Lung (tissue), 11 donors: ENCODE measurements at regions not wholly inside any gene's neighbourhood (a gene's known extent, or its start where the extent isn't known, plus 50 kb on each side); places are given as distances from the start of the nearest gene placed in this dataset.

ENCODE experiments used
- ATAC-seq: fragments of 200-7000 bp; cut with Tn5 transposase; one replicate; pipeline ENCODE4 v1.9.1; 2020; ENCODE audit warnings: moderate number of reproducible peaks; ENCODE audit not compliant: insufficient read depth, low FRiP score
- DNase-seq, 3 donors: peaks; one replicate each; pipeline ENCODE4 v3.0.0-alpha.2; 2013 to 2017
- H3K27ac ChIP-seq, 2 donors: one replicate each; pipeline ENCODE4 v1.5.1; 2013; ENCODE audit warnings: mild to moderate bottlenecking in 2 of 2, moderate library complexity in 2 of 2, control low read depth in 1 of 2, inconsistent platforms in 1 of 2, low read depth in 1 of 2, low read length in 1 of 2
- H3K27me3 ChIP-seq, 3 donors: one replicate each; pipeline ENCODE4 v1.5.1; 2013; ENCODE audit warnings: low read length in 2 of 3; ENCODE audit not compliant: control insufficient read depth in 3 of 3, insufficient read depth in 3 of 3
- H3K36me3 ChIP-seq, 4 donors: one replicate each; pipeline ENCODE4 v1.5.1; 2013; ENCODE audit warnings: low read length in 4 of 4, mild to moderate bottlenecking in 1 of 4, moderate library complexity in 1 of 4; ENCODE audit not compliant: control insufficient read depth in 4 of 4, insufficient read depth in 4 of 4
- H3K4me1 ChIP-seq, 5 donors: one replicate each; pipeline ENCODE4 v1.5.1; 2013; ENCODE audit warnings: low read length in 5 of 5, mild to moderate bottlenecking in 2 of 5, moderate library complexity in 1 of 5; ENCODE audit not compliant: control insufficient read depth in 5 of 5, insufficient read depth in 5 of 5
- H3K4me3 ChIP-seq: one replicate; pipeline ENCODE4 v1.5.1; 2013; ENCODE audit warnings: mild to moderate bottlenecking, control low read depth, moderate library complexity
- H3K9ac ChIP-seq, 2 donors: one replicate each; pipeline ENCODE4 v1.5.1; 2013; ENCODE audit warnings: low read length in 2 of 2, control low read depth in 1 of 2; ENCODE audit not compliant: insufficient read depth in 1 of 2
- H3K9me3 ChIP-seq, 4 donors: one replicate each; pipeline ENCODE4 v1.5.1; 2013; ENCODE audit warnings: low read length in 3 of 4, mild to moderate bottlenecking in 1 of 4, moderate library complexity in 1 of 4; ENCODE audit not compliant: control insufficient read depth in 4 of 4, insufficient read depth in 3 of 4
- CTCF ChIP-seq: IDR thresholded peaks from 2 replicates; pipeline ENCODE4 v1.5.1; 2012; ENCODE audit warnings: mild to moderate bottlenecking; ENCODE audit errors: control extremely low read depth, extremely low read depth
- WGBS, 2 donors: extraction: QIAGEN DNeasy Blood & Tissue Kit; methylation state at CpG; one replicate each; pipeline ENCODE4 v1.1.7; 2013; 5-methylcytosine and 5-hydroxymethylcytosine counted together
- donor health status: control.
- donor health status: control.
- donor health status: Bipolar disorder and iron deficiency.
- donor health status: healthy.
- donor health status: DM: yes; HTN: yes; CAD: no.

GRCh38 chr11:95459291-95460042 lies 228.5 kb upstream of the SESN3 start:
- DNase-seq (peak; percentile 52 to 93 (median 89)), ATAC-seq (no peak)
- H3K36me3 ChIP-seq = no peaks in the 10 kb centered on the region
- no peak overlapping the region for H3K27ac ChIP-seq
- H3K9me3 ChIP-seq = no peaks in the 10 kb centered on the region
- H3K4me1 ChIP-seq = peaks cover 0 to 21% (median 8%) of the 10 kb centered on the region in 5 donors
- H3K9ac ChIP-seq = peak overlapping the region in 1 of 2 donors; percentile 17
- WGBS, 2 donors = 52 to 76% methylated on average over 7 of the region's 7 CpGs
- no peak for TF ChIP-seq CTCF
- H3K4me3 ChIP-seq = no peak overlapping the region
- no peaks in the 10 kb centered on the region for H3K27me3 ChIP-seq

- Histone ChIP-seq H3K4me3 (no peak overlapping the region), H3K9me3 (no peaks in the 10 kb centered on the region), H3K9ac (no peak overlapping the region), H3K27ac (no peak overlapping the region), H3K27me3 (no peaks in the 10 kb centered on the region), H3K36me3 (no peaks in the 10 kb centered on the region), H3K4me1 (peaks cover 0 to 37% (median 23%) of the 10 kb centered on the region in 5 donors)
- DNase-seq (peak in 1 of 3 donors; percentile 30), ATAC-seq (no peak)
- TF ChIP-seq CTCF = no peak
- 92 to 95% methylated on average over 7 of the region's 7 CpGs for WGBS, 2 donors
Measured at GRCh38 chr11:95456714-95457491, 225.9 kb upstream of the SESN3 start.

- no peak for ATAC-seq
- Histone ChIP-seq H3K9ac (no peak overlapping the region), H3K36me3 (no peaks in the 10 kb centered on the region), H3K4me3 (no peak overlapping the region), H3K9me3 (no peaks in the 10 kb centered on the region), H3K27me3 (no peaks in the 10 kb centered on the region), H3K4me1 (peaks cover 0 to 48% (median 23%) of the 10 kb centered on the region in 5 donors), H3K27ac (no peak overlapping the region)
- 66 to 81% methylated on average over 6 of the region's 6 CpGs for WGBS, 2 donors
- no peak for DNase-seq
- no peak for TF ChIP-seq CTCF
Measured at GRCh38 chr11:95455228-95455970, 224.4 kb upstream of the SESN3 start.
